Activated naive CD8-positive, alpha-beta T cell treated with anti-CD3 and anti-CD28 coated beads, Interleukin-2, amount 50 U/mL, for 24 hours (primary cell): ENCODE measurements at regions not wholly inside any gene's neighbourhood (a gene's known extent, or its start where the extent isn't known, plus 50 kb on each side); places are given as distances from the start of the nearest gene placed in this dataset.
"Not testable (repeated sequence)": the region's sequence is repeated elsewhere in the genome, so short reads cannot be mapped to it uniquely, and the experiment has no call there.

ENCODE experiments used
- ATAC-seq: fragments of 150-1000 bp; cut with Tn5 transposase; one replicate; pipeline ENCODE4 v1.10.0; 2021
- DNase-seq: peaks from one replicate; pipeline ENCODE4 v3.0.0; 2021
- H3K27ac Mint-ChIP-seq: one replicate; pipeline ENCODE4 v1.8.0; 2021; ENCODE audit warnings: mild to moderate bottlenecking, mixed read lengths
- H3K27me3 Mint-ChIP-seq: one replicate; pipeline ENCODE4 v1.8.0; 2021; ENCODE audit warnings: mixed read lengths
- H3K36me3 Mint-ChIP-seq: one replicate; pipeline ENCODE4 v1.8.0; 2021; ENCODE audit warnings: low read depth, mixed read lengths
- H3K4me1 Mint-ChIP-seq: one replicate; pipeline ENCODE4 v1.8.0; 2021; ENCODE audit warnings: mixed read lengths
- H3K4me3 Mint-ChIP-seq: one replicate; pipeline ENCODE4 v1.8.0; 2021; ENCODE audit warnings: mild to moderate bottlenecking, moderate library complexity, mixed read lengths
- H3K9me3 Mint-ChIP-seq: one replicate; pipeline ENCODE4 v1.8.0; 2021; ENCODE audit warnings: mixed read lengths

DNA sequence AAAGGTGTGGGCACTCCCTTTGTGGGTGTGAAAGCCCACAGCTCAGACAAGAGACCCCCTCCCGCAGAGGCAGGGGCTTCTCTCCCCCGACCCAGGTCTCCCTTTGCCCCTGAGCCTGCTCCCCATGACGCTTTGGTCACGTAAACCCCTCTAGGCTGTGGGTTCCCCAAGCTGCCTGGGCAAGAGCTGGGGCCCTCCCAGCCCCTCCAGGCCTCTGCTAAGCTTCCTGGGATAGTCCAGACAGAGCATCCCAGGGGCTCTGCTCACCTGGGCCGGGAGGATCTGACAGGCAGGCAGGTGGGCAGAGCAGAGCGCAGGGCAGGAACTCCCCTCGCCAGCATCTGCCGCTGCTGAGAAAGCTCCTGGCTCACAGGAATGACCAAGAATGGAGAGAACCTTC lies 177.3 kb downstream of the BANP start:
- DNase-seq (no peak), ATAC-seq (no peak)
- H3K4me1 Mint-ChIP-seq: no peaks in the 10 kb centered on the region
- no peak overlapping the region for H3K4me3 Mint-ChIP-seq
- no peaks in the 10 kb centered on the region for H3K36me3 Mint-ChIP-seq
- H3K9me3 Mint-ChIP-seq: no peaks in the 10 kb centered on the region
- H3K27me3 Mint-ChIP-seq: no peaks in the 10 kb centered on the region
- H3K27ac Mint-ChIP-seq: no peak overlapping the region

GRCh38 chr16:88129133-88129532 lies 177.9 kb downstream of the BANP start:
- not testable (repeated sequence) for H3K27me3 Mint-ChIP-seq, H3K4me3 Mint-ChIP-seq, ATAC-seq, H3K9me3 Mint-ChIP-seq, H3K36me3 Mint-ChIP-seq, H3K27ac Mint-ChIP-seq, DNase-seq, H3K4me1 Mint-ChIP-seq

DNA sequence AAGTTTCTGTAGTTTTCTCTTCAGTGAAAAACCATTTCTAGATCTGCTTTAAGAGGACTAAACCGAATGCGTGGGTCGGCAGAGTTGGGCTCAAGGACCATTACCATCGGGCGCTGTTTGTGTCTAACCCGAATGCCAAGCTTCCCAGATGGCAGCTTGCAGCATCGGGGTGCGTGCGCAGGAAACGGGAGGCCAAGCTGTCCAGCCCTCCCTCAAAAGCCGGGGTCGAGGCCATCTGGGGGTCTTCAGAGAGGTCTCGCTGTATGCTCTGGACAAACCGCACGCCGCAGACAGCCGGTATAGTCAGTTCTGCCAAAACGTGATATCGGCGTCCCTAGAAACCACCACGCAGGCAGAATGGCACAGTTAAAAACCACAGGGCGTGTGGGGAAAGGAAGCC lies 178.8 kb downstream of the BANP start:
- DNase-seq: no peak
- Mint-ChIP-seq H3K36me3 (no peaks in the 10 kb centered on the region), H3K4me1 (no peaks in the 10 kb centered on the region), H3K9me3 (no peaks in the 10 kb centered on the region), H3K4me3 (no peak overlapping the region), H3K27me3 (no peaks in the 10 kb centered on the region), H3K27ac (no peak overlapping the region)
- ATAC-seq: no peak

- no peaks in the 10 kb centered on the region for H3K27me3 Mint-ChIP-seq
- DNase-seq: no peak
- no peak overlapping the region for H3K4me3 Mint-ChIP-seq
- H3K9me3 Mint-ChIP-seq: no peaks in the 10 kb centered on the region
- no peaks in the 10 kb centered on the region for H3K4me1 Mint-ChIP-seq
- no peak overlapping the region for H3K27ac Mint-ChIP-seq
- ATAC-seq: no peak
- H3K36me3 Mint-ChIP-seq: no peaks in the 10 kb centered on the region
Observed at GRCh38 chr16:88130681-88131080, 179.4 kb downstream of the BANP start.

- Mint-ChIP-seq H3K36me3 (no peaks in the 10 kb centered on the region), H3K4me3 (no peak overlapping the region), H3K27ac (no peak overlapping the region), H3K4me1 (no peaks in the 10 kb centered on the region), H3K27me3 (no peaks in the 10 kb centered on the region), H3K9me3 (no peaks in the 10 kb centered on the region)
- ATAC-seq: no peak
- DNase-seq: no peak
Observed at GRCh38 chr16:88131256-88131655, 180.0 kb downstream of the BANP start.

- Mint-ChIP-seq H3K4me3 (no peak overlapping the region), H3K9me3 (no peaks in the 10 kb centered on the region), H3K27ac (no peak overlapping the region), H3K36me3 (no peaks in the 10 kb centered on the region), H3K27me3 (no peaks in the 10 kb centered on the region), H3K4me1 (no peaks in the 10 kb centered on the region)
- DNase-seq: no peak
- no peak for ATAC-seq
Observed at GRCh38 chr16:88131966-88132365, 180.7 kb downstream of the BANP start.

GRCh38 chr16:88132836-88133506 lies 181.7 kb downstream of the BANP start:
- Mint-ChIP-seq H3K36me3 (no peaks in the 10 kb centered on the region), H3K4me1 (no peaks in the 10 kb centered on the region), H3K4me3 (no peak overlapping the region), H3K27me3 (no peaks in the 10 kb centered on the region), H3K9me3 (peaks cover 5% of the 10 kb centered on the region), H3K27ac (no peak overlapping the region)
- DNase-seq: no peak
- ATAC-seq: no peak

DNA sequence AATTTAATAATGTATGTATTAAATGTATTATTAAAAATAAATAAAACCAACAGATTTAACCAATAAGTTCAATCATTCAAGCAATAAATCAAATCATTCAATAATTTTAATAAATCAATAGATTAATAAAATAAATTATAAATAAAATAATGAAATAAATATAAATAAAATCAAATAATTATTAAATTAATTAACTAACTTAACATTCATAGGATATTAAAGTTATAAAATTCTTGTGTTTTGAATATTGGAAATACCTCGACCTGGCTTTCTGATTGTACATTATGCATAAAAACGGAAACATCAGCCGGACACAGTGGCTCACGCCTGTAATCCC lies 182.2 kb downstream of the BANP start:
- DNase-seq (no peak), ATAC-seq (no peak)
- Mint-ChIP-seq H3K27me3 (no peaks in the 10 kb centered on the region), H3K4me1 (no peaks in the 10 kb centered on the region), H3K27ac (no peak overlapping the region), H3K9me3 (peaks cover 9% of the 10 kb centered on the region), H3K4me3 (no peak overlapping the region), H3K36me3 (no peaks in the 10 kb centered on the region)

- not testable (repeated sequence) for H3K27me3 Mint-ChIP-seq, ATAC-seq, H3K4me3 Mint-ChIP-seq, H3K36me3 Mint-ChIP-seq, DNase-seq, H3K4me1 Mint-ChIP-seq, H3K27ac Mint-ChIP-seq
- peaks cover 15% of the 10 kb centered on the region for H3K9me3 Mint-ChIP-seq
Observed at GRCh38 chr16:88134172-88134898, 183.1 kb downstream of the BANP start.

GRCh38 chr16:88134899-88135682 lies 183.9 kb downstream of the BANP start:
- H3K9me3 Mint-ChIP-seq: peaks cover 15% of the 10 kb centered on the region
- H3K27ac Mint-ChIP-seq, DNase-seq, ATAC-seq, H3K36me3 Mint-ChIP-seq, H3K4me1 Mint-ChIP-seq, H3K27me3 Mint-ChIP-seq, H3K4me3 Mint-ChIP-seq: not testable (repeated sequence)

GRCh38 chr16:88136211-88136713 lies 185.0 kb downstream of the BANP start:
- ATAC-seq, H3K27me3 Mint-ChIP-seq, H3K36me3 Mint-ChIP-seq, H3K4me1 Mint-ChIP-seq, DNase-seq, H3K27ac Mint-ChIP-seq, H3K4me3 Mint-ChIP-seq: not testable (repeated sequence)
- H3K9me3 Mint-ChIP-seq: peaks cover 15% of the 10 kb centered on the region

- not testable (repeated sequence) for H3K4me3 Mint-ChIP-seq, H3K36me3 Mint-ChIP-seq, H3K4me1 Mint-ChIP-seq, ATAC-seq, DNase-seq, H3K27me3 Mint-ChIP-seq, H3K27ac Mint-ChIP-seq
- peaks cover 15% of the 10 kb centered on the region for H3K9me3 Mint-ChIP-seq
Observed at GRCh38 chr16:88136939-88137338, 185.7 kb downstream of the BANP start.

- H3K36me3 Mint-ChIP-seq, H3K27me3 Mint-ChIP-seq, H3K4me3 Mint-ChIP-seq, ATAC-seq, H3K4me1 Mint-ChIP-seq, DNase-seq, H3K27ac Mint-ChIP-seq: not testable (repeated sequence)
- peaks cover 15% of the 10 kb centered on the region for H3K9me3 Mint-ChIP-seq
Observed at GRCh38 chr16:88139141-88139540, 187.9 kb downstream of the BANP start.

DNA sequence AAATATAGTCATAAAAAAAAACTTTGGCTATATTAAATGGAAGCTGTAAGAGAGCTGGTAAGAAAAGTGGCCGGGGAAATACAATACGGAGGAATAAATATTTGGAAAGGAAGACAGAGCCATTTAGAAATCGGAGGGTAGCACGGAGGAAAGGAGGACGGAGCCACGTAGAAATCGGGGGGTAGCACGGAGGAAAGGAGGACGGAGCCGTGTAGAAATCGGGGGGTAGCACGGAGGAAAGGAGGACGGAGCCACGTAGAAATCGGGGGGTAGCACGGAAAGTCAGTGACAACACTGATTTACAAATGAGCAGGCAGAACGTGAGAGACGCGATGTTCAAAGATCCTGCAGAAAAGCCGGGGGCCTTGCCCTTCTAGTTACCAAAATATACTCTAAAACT lies 189.0 kb downstream of the BANP start:
- not testable (repeated sequence) for H3K27ac Mint-ChIP-seq, H3K4me3 Mint-ChIP-seq, H3K27me3 Mint-ChIP-seq, H3K4me1 Mint-ChIP-seq, DNase-seq, H3K36me3 Mint-ChIP-seq, ATAC-seq
- peaks cover 15% of the 10 kb centered on the region for H3K9me3 Mint-ChIP-seq

DNA sequence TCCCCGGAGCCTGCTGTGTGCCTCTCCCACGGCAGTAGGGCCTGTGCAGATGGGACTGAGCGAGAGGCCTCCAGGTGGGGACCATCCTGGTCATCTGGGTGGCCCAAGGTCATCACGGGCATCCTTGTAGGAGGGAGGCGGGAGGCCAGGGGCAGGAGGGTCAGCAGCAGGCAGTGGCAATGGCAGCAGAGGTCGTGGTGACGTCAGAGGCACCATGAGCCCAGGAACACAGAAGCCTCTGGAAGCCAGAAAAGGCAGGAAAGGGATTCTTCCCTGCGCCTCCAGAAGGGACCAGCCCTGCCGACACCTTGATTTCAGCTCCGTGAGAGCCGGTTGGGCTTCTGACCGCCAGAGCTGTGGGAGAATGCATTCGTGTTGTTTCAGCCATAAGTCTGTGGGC lies 190.3 kb downstream of the BANP start:
- H3K27ac Mint-ChIP-seq: no peak overlapping the region
- no peaks in the 10 kb centered on the region for H3K4me1 Mint-ChIP-seq
- ATAC-seq (no peak), DNase-seq (no peak)
- no peaks in the 10 kb centered on the region for H3K36me3 Mint-ChIP-seq
- no peaks in the 10 kb centered on the region for H3K27me3 Mint-ChIP-seq
- peaks cover 15% of the 10 kb centered on the region for H3K9me3 Mint-ChIP-seq
- no peak overlapping the region for H3K4me3 Mint-ChIP-seq
